T47D (cell line): ENCODE measurements at regions not wholly inside any gene's neighbourhood (a gene's known extent, or its start where the extent isn't known, plus 50 kb on each side); places are given as distances from the start of the nearest gene placed in this dataset.
"Not testable (repeated sequence)": the region's sequence is repeated elsewhere in the genome, so short reads cannot be mapped to it uniquely, and the experiment has no call there.

ENCODE experiments used
- DNase-seq, 2 experiments: peaks; one replicate each; pipeline versions ENCODE4 v3.0.0 to v3.0.0-alpha.2; 2011 to 2012; ENCODE audit warnings: low read depth in 1 of 2, low spot score in 1 of 2
- JUND ChIP-seq: IDR thresholded peaks from 2 replicates; pipeline ENCODE4 v1.6.1; 2012; ENCODE audit warnings: low read depth
- in situ Hi-C: cut with HindIII; loops from 2 replicates; pipeline ENCODE4 v1.10.0; 2016; ENCODE audit warnings: low sequenced_read_pairs, low pct_unique_long_range_greater_than_20kb

DNA sequence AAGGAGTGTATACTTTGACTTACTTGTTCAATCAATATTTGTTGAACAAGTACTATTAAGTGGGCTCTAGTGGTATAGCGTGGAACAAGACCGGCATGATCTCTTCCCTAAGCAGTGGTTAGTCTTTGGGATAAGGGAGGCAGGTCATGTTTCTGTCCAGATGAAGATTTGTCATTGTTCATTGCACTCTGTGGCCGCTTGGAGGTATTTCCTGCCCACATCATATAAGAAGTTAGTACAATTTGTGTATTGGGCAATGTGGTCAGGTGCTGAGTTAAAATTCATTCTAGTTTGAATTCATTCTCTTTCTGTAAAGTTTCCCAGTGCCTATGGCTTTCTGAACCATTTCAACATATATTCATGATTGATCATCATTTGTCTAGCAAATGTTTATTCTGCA, 101.1 kb upstream of the SHISA3 start:
- in situ Hi-C loops = no loop called here
- TF ChIP-seq JUND = no peak
- DNase-seq = no peak

DNA sequence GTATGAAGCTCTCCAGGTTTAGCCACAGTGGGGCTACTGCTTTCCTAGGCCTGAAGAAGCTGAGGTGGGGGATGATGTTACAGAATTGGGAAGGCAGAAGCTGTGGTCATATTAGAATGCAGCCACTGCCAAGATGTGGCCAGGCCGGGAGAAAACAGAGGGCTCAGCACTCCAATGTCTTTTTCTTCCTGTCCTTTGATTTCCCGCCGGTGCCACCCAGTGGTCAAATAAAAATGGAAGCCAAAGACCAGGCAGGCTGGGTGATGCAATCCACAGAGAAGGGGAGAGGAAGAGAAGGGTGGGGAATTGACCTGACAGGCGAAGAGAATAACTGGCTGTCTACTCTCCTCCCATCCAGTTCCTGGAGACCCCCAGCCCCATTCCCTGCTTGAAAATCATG, 94.9 kb upstream of the SHISA3 start:
- in situ Hi-C loops = no loop called here
- DNase-seq = peak in 1 of 2 experiments; percentile 64
- no peak for TF ChIP-seq JUND

GRCh38 chr4:42306221-42307109, 90.8 kb upstream of the SHISA3 start:
- DNase-seq = no peak
- TF ChIP-seq JUND = no peak
- in situ Hi-C loops = no loop called here

DNA sequence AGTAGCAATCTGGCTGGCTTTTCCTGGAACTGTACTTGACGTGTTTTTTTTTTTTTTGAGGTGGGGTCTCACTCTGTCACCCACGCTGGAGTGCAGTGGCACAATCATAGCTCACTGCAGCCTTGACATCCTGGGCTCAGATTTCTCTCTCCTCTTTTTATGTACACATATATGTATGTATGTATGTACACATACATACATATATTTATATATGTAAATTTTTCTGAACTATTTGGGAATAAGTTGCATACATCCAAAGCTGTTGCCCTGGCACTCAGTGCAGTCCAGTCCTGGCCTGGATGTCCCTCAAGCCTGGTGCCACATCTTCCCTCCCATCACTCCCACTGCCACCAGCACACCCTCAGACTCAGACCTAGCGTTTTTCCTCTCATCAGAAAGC, 89.0 kb upstream of the SHISA3 start:
- no peak for DNase-seq
- no peak for TF ChIP-seq JUND
- in situ Hi-C loops = no loop called here

DNA sequence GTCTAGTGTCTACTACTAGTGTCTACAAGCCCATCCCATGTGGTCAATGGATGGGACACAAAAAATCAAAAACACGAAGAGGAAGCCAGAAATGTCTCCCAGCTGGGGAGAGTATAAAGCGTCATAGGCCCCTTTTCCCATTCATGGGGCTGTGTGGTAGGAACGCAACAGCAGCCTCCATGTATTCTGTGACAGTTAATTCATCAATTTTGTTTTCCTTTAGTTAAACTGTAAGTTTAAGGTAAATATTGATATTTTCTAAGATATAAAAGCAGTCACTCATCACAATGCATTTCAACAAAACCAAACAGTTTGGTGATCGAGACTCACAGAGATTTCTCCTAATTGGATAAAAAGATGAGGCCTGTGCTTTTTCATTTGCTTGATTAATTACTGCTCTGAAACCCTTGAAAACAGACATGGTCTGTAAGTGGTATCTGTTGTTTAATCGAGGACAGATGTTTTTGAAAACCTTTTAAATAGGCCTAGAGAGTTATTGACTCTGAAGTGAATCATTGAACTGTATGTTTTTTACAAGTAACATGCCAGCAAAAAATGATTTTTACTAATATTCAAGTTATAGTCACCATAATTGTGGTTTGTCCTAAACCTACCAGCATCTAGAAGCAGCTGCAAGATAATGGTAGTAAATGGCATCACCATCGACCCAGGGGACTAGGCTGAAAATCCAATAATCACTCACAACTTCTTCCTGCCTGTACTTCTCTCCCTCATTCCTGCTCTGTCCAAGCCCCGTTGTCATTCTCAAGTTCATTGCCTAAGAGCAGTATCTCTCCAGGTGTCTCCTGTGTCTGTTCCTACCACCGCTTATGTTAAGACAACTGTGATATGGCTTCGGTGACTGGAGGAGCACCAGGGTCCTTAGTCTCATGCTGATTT, 87.7 kb upstream of the SHISA3 start:
- no peak for TF ChIP-seq JUND
- in situ Hi-C loops = no loop called here
- no peak for DNase-seq

- no peak for TF ChIP-seq JUND
- no peak for DNase-seq
- in situ Hi-C loops = no loop called here
Measured at GRCh38 chr4:42310358-42310757, 86.9 kb upstream of the SHISA3 start.

- no peak for TF ChIP-seq JUND
- in situ Hi-C loops = no loop called here
- no peak for DNase-seq
Measured at GRCh38 chr4:42310806-42311205, 86.5 kb upstream of the SHISA3 start.

- in situ Hi-C loops = no loop called here
- TF ChIP-seq JUND = no peak
- DNase-seq = no peak
Measured at GRCh38 chr4:42311591-42311990, 85.7 kb upstream of the SHISA3 start.

- DNase-seq, in situ Hi-C loops: not testable (repeated sequence)
Measured at GRCh38 chr4:42313420-42313819, 83.9 kb upstream of the SHISA3 start.

- DNase-seq = no peak
- in situ Hi-C loops = no loop called here
- no peak for TF ChIP-seq JUND
Measured at GRCh38 chr4:42313872-42314271, 83.4 kb upstream of the SHISA3 start.

DNA sequence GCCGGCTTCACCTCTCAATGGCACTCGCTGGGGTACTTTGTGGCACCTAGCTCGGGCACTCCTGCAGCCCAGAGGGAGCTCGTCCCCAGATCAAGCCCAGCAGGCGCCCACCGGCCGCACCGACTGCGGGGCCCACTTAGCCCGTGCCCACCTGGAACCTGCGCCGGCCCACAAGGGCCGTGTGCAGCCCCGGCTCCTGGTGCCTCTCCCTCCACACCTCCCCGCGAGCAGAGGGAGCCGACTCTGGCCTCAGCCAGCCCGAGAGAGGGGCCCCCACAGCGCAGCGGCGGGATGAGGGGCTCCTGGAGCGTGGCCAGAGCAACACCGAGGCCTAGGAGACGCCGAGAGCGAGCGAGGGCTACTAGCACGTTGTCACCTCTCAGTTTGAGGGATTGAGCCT, 82.1 kb upstream of the SHISA3 start:
- in situ Hi-C loops = no loop called here
- no peak for TF ChIP-seq JUND
- DNase-seq = no peak

GRCh38 chr4:42320822-42321388, 76.4 kb upstream of the SHISA3 start:
- in situ Hi-C loops = no loop called here
- no peak for DNase-seq
- no peak for TF ChIP-seq JUND

- in situ Hi-C loops = no loop called here
- TF ChIP-seq JUND = no peak
- DNase-seq = no peak
Measured at GRCh38 chr4:42326040-42326439, 71.2 kb upstream of the SHISA3 start.
